SK-N-SH (cell line): ENCODE measurements at regions not wholly inside any gene's neighbourhood (a gene's known extent, or its start where the extent isn't known, plus 50 kb on each side); places are given as distances from the start of the nearest gene placed in this dataset.

Experiments
- CTCF ChIA-PET: fragments of 300-600, 350-600 bp; formaldehyde crosslinking; extraction: SDS; loops from one replicate; lab custom pipeline; 2021; lab: Yijun Ruan, JAX
- POLR2A ChIA-PET: fragments of 350-600 bp; sonication (Branson Sonifier 250); formaldehyde crosslinking; extraction: SDS; loops from one replicate; lab custom pipeline; 2020; ENCODE audit warnings: antibody characterized with exemption, inconsistent platforms; lab: Yijun Ruan, JAX
- DNase-seq: peaks from one replicate; pipeline ENCODE4 v3.0.0; 2012
- H2AFZ ChIP-seq: fragments of 200-600 bp; sonication (generic); 2 replicates; pipeline ENCODE4 v1.8.1; 2016; ENCODE audit warnings: antibody characterized with exemption, mild to moderate bottlenecking, low read depth
- H3F3A ChIP-seq: fragments of 200-600 bp; sonication (generic); replicated peaks from 2 replicates; pipeline ENCODE3; 2016; ENCODE audit warnings: antibody characterized with exemption, mild to moderate bottlenecking; ENCODE audit not compliant: insufficient read depth
- H3K27ac ChIP-seq, 2 experiments: fragments of 200-500 bp in 1 of 2; fragments of 200-600 bp in 1 of 2; sonication (Bioruptor generic) in 1 of 2; sonication (generic), shearing (Covaris generic) in 1 of 2; 2 replicates each; pipeline versions ENCODE4 v1.5.1 to v1.6.1; 2014 to 2016; ENCODE audit warnings: low read depth in 2 of 2, inconsistent platforms in 1 of 2, low read length in 1 of 2, mild to moderate bottlenecking in 1 of 2, mixed read lengths in 1 of 2
- H3K27me3 ChIP-seq: fragments of 200-600 bp; sonication (generic), shearing (Covaris generic); 2 replicates; pipeline ENCODE4 v1.6.1; 2016; ENCODE audit warnings: mixed run types; ENCODE audit not compliant: insufficient read depth
- H3K36me3 ChIP-seq, 2 experiments: fragments of 200-500 bp in 1 of 2; fragments of 200-600 bp in 1 of 2; sonication (Bioruptor generic) in 1 of 2; sonication (generic) in 1 of 2; replicated peaks in 1 of 2; 2 replicates each; pipeline versions ENCODE3 to v1.5.1; 2014 to 2016; ENCODE audit warnings: low read length in 1 of 2, mild to moderate bottlenecking in 1 of 2; ENCODE audit not compliant: insufficient read depth in 2 of 2, control insufficient read depth in 1 of 2
- H3K4me1 ChIP-seq, 2 experiments: fragments of 200-500 bp in 1 of 2; fragments of 200-600 bp in 1 of 2; sonication (Bioruptor generic) in 1 of 2; sonication (generic), shearing (Covaris generic) in 1 of 2; 2 replicates each; pipeline versions ENCODE4 v1.5.1 to v1.6.1; 2014 to 2016; ENCODE audit warnings: low read depth in 1 of 2, low read length in 1 of 2, mixed run types in 1 of 2; ENCODE audit not compliant: insufficient read depth in 2 of 2, control insufficient read depth in 1 of 2
- H3K4me2 ChIP-seq: fragments of 200-600 bp; sonication (generic), shearing (Covaris generic); 2 replicates; pipeline ENCODE4 v1.6.1; 2017; ENCODE audit warnings: mixed run types
- H3K4me3 ChIP-seq, 2 experiments: fragments of 200-500 bp in 1 of 2; fragments of 200-600 bp in 1 of 2; sonication (Bioruptor generic) in 1 of 2; sonication (generic), shearing (Covaris generic) in 1 of 2; 2 replicates each; pipeline versions ENCODE4 v1.5.1 to v1.8.1; 2014 to 2016; ENCODE audit warnings: low read depth in 2 of 2, inconsistent platforms in 1 of 2, low read length in 1 of 2, mild to moderate bottlenecking in 1 of 2, mixed read lengths in 1 of 2, moderate library complexity in 1 of 2
- H3K79me2 ChIP-seq: fragments of 200-600 bp; sonication (generic); 2 replicates; pipeline ENCODE4 v1.8.1; 2017; ENCODE audit warnings: mild to moderate bottlenecking; ENCODE audit not compliant: insufficient read depth
- H3K9ac ChIP-seq: fragments of 200-600 bp; sonication (generic); 2 replicates; pipeline ENCODE4 v1.6.1; 2017; ENCODE audit warnings: mixed run types
- H3K9me2 ChIP-seq: fragments of 200-600 bp; sonication (generic); 2 replicates; pipeline ENCODE4 v1.6.1; 2017; ENCODE audit warnings: mixed run types
- H3K9me3 ChIP-seq: fragments of 200-600 bp; sonication (generic); 2 replicates; pipeline ENCODE4 v1.6.1; 2017; ENCODE audit warnings: mixed run types, mild to moderate bottlenecking, moderate library complexity
- H4K20me1 ChIP-seq: fragments of 200-600 bp; sonication (generic); 2 replicates; pipeline ENCODE4 v1.6.1; 2017; ENCODE audit warnings: mild to moderate bottlenecking, mixed run types; ENCODE audit not compliant: insufficient read depth
- ELF1 ChIP-seq: IDR thresholded peaks from 2 replicates; pipeline ENCODE4 v1.4.0; 2012
- GATA2 ChIP-seq: sonication (generic); formaldehyde crosslinking; IDR thresholded peaks from 2 replicates; pipeline ENCODE4 v1.5.0; 2020; ENCODE audit warnings: mild to moderate bottlenecking, missing genetic modification reagents
- JUND ChIP-seq: IDR thresholded peaks from 2 replicates; pipeline ENCODE4 v1.4.0; 2012
- MXI1 ChIP-seq: IDR thresholded peaks from 2 replicates; pipeline ENCODE4 v1.6.1; 2012; ENCODE audit warnings: mild to moderate bottlenecking, low read depth, low read length, improper control_type of control experiment
- NFIC ChIP-seq: IDR thresholded peaks from 2 replicates; pipeline ENCODE4 v1.4.0; 2012; ENCODE audit warnings: borderline replicate concordance
- NRF1 ChIP-seq: IDR thresholded peaks from 2 replicates; pipeline ENCODE4 v1.6.1; 2012; ENCODE audit warnings: low read depth, mild to moderate bottlenecking, low read length
- RCOR1 ChIP-seq: fragments of 150-350 bp; IDR thresholded peaks from 2 replicates; pipeline ENCODE4 v1.6.1; 2017; ENCODE audit warnings: antibody characterized with exemption, low read length
- REST ChIP-seq: IDR thresholded peaks from 2 replicates; pipeline ENCODE4 v1.6.1; 2012; ENCODE audit warnings: mild to moderate bottlenecking, low read depth, low read length, moderate library complexity
- RFX5 ChIP-seq: IDR thresholded peaks from 2 replicates; pipeline ENCODE4 v1.6.1; 2012; ENCODE audit warnings: mild to moderate bottlenecking, improper control_type of control experiment, low read length
- SIN3A ChIP-seq: IDR thresholded peaks from 2 replicates; pipeline ENCODE4 v1.6.1; 2012; ENCODE audit warnings: low read depth, mild to moderate bottlenecking, low read length, moderate library complexity, borderline replicate concordance
- SMC3 ChIP-seq: IDR thresholded peaks from 2 replicates; pipeline ENCODE4 v1.6.1; 2012; ENCODE audit warnings: low read depth, low read length, improper control_type of control experiment
- TEAD4 ChIP-seq: IDR thresholded peaks from 2 replicates; pipeline ENCODE4 v1.4.0; 2012; ENCODE audit warnings: mild to moderate bottlenecking, borderline replicate concordance; ENCODE audit not compliant: insufficient read depth
- USF1 ChIP-seq: IDR thresholded peaks from 2 replicates; pipeline ENCODE4 v1.4.0; 2012; ENCODE audit warnings: low read depth, borderline replicate concordance
- USF2 ChIP-seq: fragments of 150-350 bp; IDR thresholded peaks from 2 replicates; pipeline ENCODE4 v1.6.1; 2017; ENCODE audit warnings: antibody characterized with exemption, low read length, low read depth, borderline replicate concordance
- ZBTB33 ChIP-seq: IDR thresholded peaks from 2 replicates; pipeline ENCODE4 v1.4.0; 2012; ENCODE audit warnings: low read depth, borderline replicate concordance
- WGBS: methylation state at CpG from one replicate; pipeline ENCODE4 v1.1.6; 2017; ENCODE audit warnings: low lambda C conversion rate; 5-methylcytosine and 5-hydroxymethylcytosine counted together

- POLR2A ChIA-PET = no interaction called here
Measured at GRCh38 chr7:142364551-142364950, 106.7 kb upstream of the PRSS58 start.

More at GRCh38 chr7:142364551-142364950, 106.7 kb upstream of the PRSS58 start:
- Histone ChIP-seq H3K9me2 (no peaks in the 10 kb centered on the region), H2AFZ (no peak overlapping the region), H3K79me2 (no peaks in the 10 kb centered on the region), H3K27ac (no peak overlapping the region), H3F3A (no peaks in the 10 kb centered on the region), H3K27me3 (no peaks in the 10 kb centered on the region; the same call in 1 of the 2 replicates), H3K4me2 (no peak overlapping the region), H3K4me3 (no peak overlapping the region), H3K4me1 (no peaks in the 10 kb centered on the region), H3K9me3 (no peaks in the 10 kb centered on the region), H3K9ac (no peak overlapping the region), H3K36me3 (no peaks in the 10 kb centered on the region), H4K20me1 (no peaks in the 10 kb centered on the region)
- TF ChIP-seq ZBTB33 (no peak), MXI1 (no peak), SMC3 (no peak), RCOR1 (no peak), SIN3A (no peak), ELF1 (no peak), JUND (no peak), TEAD4 (no peak), NFIC (no peak), NRF1 (no peak), GATA2 (CRISPR knock-in tag) (no peak), REST (no peak), USF2 (no peak), RFX5 (no peak), USF1 (no peak)
- 0% methylated on average over 1 of the region's 1 CpG for WGBS
- CTCF ChIA-PET = interaction anchor here (1.1 kb wide), 1 partner anchor 502 kb away, joined by 3 read pairs; no protein-coding TSS in a partner anchor
- DNase-seq = no peak
